ENCODE measurements at regions not wholly inside any gene's neighbourhood (a gene's known extent, or its start where the extent isn't known, plus 50 kb on each side); places are given as distances from the start of the nearest gene placed in this dataset.

GRCh38 chr15:95733931-95734330, 596.6 kb upstream of the NR2F2 start:
- no peak for TF ChIP-seq CTCF (IDR thresholded peaks at IDR 0.05; ENCODE audit: borderline replicate concordance, control extremely low read depth, extremely low read depth, insufficient read depth, missing control alignments)
- no peak for DNase-seq (ENCODE audit: low spot score)
- in situ Hi-C loops (cut with MboI; ENCODE audit: low sequenced_read_pairs, unreplicated experiment) = no loop called here

- no peak for TF ChIP-seq CTCF (IDR thresholded peaks at IDR 0.05; ENCODE audit: borderline replicate concordance, control extremely low read depth, extremely low read depth, insufficient read depth, missing control alignments)
- no peak for DNase-seq (ENCODE audit: low spot score)
- in situ Hi-C loops (cut with MboI; ENCODE audit: low sequenced_read_pairs, unreplicated experiment) = no loop called here
Measured at GRCh38 chr15:95734422-95735316, 595.8 kb upstream of the NR2F2 start.

- in situ Hi-C loops (cut with MboI; ENCODE audit: low sequenced_read_pairs, unreplicated experiment) = no loop called here
- no peak for TF ChIP-seq CTCF (IDR thresholded peaks at IDR 0.05; ENCODE audit: borderline replicate concordance, control extremely low read depth, extremely low read depth, insufficient read depth, missing control alignments)
- no peak for DNase-seq (ENCODE audit: low spot score)
Measured at GRCh38 chr15:95737060-95737459, 593.4 kb upstream of the NR2F2 start.

GRCh38 chr15:95739131-95739530, 591.4 kb upstream of the NR2F2 start:
- no peak for DNase-seq (ENCODE audit: low spot score)
- in situ Hi-C loops (cut with MboI; ENCODE audit: low sequenced_read_pairs, unreplicated experiment) = no loop called here
- no peak for TF ChIP-seq CTCF (IDR thresholded peaks at IDR 0.05; ENCODE audit: borderline replicate concordance, control extremely low read depth, extremely low read depth, insufficient read depth, missing control alignments)

- in situ Hi-C loops (cut with MboI; ENCODE audit: low sequenced_read_pairs, unreplicated experiment) = no loop called here
- DNase-seq (ENCODE audit: low spot score) = no peak
- TF ChIP-seq CTCF (IDR thresholded peaks at IDR 0.05; ENCODE audit: borderline replicate concordance, control extremely low read depth, extremely low read depth, insufficient read depth, missing control alignments) = no peak
Measured at GRCh38 chr15:95741830-95742229, 588.7 kb upstream of the NR2F2 start.

- no peak for DNase-seq (ENCODE audit: low spot score)
- in situ Hi-C loops (cut with MboI; ENCODE audit: low sequenced_read_pairs, unreplicated experiment) = no loop called here
- TF ChIP-seq CTCF (IDR thresholded peaks at IDR 0.05; ENCODE audit: borderline replicate concordance, control extremely low read depth, extremely low read depth, insufficient read depth, missing control alignments) = no peak
Measured at GRCh38 chr15:95742256-95742655, 588.2 kb upstream of the NR2F2 start.
